ENCODE measurements at regions not wholly inside any gene's neighbourhood (a gene's known extent, or its start where the extent isn't known, plus 50 kb on each side); places are given as distances from the start of the nearest gene placed in this dataset.
"Not testable (repeated sequence)": the region's sequence is repeated elsewhere in the genome, so short reads cannot be mapped to it uniquely, and the experiment has no call there.

DNA sequence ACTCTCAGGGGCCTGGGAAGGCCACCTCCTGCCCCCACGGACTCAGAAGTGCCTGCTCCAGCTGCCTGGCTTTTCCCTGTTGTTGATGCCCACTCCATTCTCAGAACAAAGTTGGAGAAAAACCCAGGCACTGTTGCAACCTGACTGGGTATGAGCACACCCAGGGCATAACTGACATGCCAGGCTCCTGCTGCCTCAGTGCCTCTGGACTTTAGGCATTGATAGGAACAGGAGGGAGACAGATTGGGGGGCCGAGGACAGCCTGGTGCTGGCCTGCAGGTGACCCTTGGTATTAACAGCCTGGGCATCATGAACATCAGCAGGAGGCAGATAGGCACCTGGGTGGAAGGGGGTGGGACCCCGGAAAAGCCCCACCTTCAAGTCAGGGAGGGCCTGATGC is 685.9 kb upstream of the CDH10 start:
- H3K36me3 ChIP-seq: no peaks in the 10 kb centered on the region
- no peak overlapping the region for H3K27ac ChIP-seq
- DNase-seq (ENCODE audit: low spot score in 2 of 2): no peak
- TF ChIP-seq, protein P1, sequence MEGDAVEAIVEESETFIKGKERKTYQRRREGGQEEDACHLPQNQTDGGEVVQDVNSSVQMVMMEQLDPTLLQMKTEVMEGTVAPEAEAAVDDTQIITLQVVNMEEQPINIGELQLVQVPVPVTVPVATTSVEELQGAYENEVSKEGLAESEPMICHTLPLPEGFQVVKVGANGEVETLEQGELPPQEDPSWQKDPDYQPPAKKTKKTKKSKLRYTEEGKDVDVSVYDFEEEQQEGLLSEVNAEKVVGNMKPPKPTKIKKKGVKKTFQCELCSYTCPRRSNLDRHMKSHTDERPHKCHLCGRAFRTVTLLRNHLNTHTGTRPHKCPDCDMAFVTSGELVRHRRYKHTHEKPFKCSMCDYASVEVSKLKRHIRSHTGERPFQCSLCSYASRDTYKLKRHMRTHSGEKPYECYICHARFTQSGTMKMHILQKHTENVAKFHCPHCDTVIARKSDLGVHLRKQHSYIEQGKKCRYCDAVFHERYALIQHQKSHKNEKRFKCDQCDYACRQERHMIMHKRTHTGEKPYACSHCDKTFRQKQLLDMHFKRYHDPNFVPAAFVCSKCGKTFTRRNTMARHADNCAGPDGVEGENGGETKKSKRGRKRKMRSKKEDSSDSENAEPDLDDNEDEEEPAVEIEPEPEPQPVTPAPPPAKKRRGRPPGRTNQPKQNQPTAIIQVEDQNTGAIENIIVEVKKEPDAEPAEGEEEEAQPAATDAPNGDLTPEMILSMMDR (IDR thresholded peaks at IDR 0.05): no peak
- no peaks in the 10 kb centered on the region for H3K27me3 ChIP-seq
- H3K4me3 ChIP-seq: no peak overlapping the region
- intact Hi-C loops (cut with DNase I): no loop called here
- no peaks in the 10 kb centered on the region for H3K9me3 ChIP-seq
- no peaks in the 10 kb centered on the region for H3K4me1 ChIP-seq

DNA sequence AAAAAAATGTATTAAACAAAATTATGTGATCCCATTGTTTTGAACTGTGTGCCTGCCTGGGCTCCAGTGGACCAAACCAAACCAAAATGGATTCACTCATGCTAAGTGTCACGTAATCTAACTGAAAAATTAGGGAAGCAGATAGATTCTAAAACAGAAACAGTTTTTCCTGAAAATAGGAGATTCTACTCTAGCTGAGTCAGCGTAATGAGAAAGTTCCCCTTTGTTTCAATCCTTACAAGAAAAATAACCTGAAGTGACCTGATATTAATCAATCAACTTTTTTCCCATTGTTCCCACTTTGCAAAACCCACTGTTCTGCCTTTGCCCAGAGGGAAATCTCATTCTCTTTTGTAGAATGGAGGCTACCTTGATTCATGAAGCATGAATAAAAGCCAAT is 682.4 kb upstream of the CDH10 start:
- intact Hi-C loops (cut with DNase I): no loop called here
- Histone ChIP-seq H3K9me3 (no peaks in the 10 kb centered on the region), H3K4me1 (no peaks in the 10 kb centered on the region), H3K36me3 (no peaks in the 10 kb centered on the region), H3K27me3 (no peaks in the 10 kb centered on the region), H3K27ac (no peak overlapping the region), H3K4me3 (no peak overlapping the region)
- TF ChIP-seq, protein P1 (IDR thresholded peaks at IDR 0.05): no peak
- DNase-seq (ENCODE audit: low spot score in 2 of 2): no peak

DNA sequence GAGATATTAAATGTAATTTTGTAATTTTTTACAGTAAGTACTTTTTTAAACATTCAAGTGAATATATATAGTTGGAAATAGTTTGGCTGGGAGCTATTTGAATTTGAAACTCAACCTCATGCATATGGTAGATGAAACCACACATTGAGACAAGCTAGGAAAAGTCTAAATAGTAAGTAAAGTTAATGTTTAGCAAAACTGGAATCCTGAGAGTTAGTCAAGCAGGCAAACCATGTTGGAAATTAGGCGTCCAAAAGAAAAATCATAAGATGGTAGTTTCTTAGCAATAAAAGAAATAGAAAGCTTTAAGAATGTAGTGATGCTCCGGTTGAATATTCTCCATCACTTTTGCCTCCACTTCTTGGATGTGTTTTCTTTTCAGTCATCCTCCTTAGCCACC is 657.1 kb upstream of the CDH10 start:
- DNase-seq (ENCODE audit: low spot score in 2 of 2): no peak
- Histone ChIP-seq H3K4me3 (no peak overlapping the region), H3K9me3 (no peaks in the 10 kb centered on the region), H3K27ac (no peak overlapping the region), H3K27me3 (no peaks in the 10 kb centered on the region), H3K4me1 (no peaks in the 10 kb centered on the region), H3K36me3 (no peaks in the 10 kb centered on the region)
- intact Hi-C loops (cut with DNase I): no loop called here
- TF ChIP-seq, protein P1 (IDR thresholded peaks at IDR 0.05): no peak

DNA sequence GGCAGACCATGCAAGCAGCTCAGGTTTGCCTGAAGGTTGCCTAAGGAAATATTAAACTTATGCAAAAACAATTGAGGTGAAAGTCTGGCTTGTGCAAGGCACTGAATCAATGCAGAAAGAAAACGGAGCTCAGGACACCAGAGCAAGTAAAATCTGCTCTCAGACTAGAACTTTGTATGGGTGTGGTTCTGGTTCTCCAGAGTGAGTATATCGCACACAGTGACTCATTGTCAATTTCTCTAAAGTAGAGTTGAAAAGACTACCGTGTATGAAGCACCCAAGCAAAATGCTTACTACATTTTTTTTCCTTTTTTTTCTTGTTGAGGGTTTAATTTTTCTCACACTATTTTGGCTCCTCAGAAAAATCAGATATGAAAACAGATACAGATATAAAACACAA is 650.3 kb upstream of the CDH10 start:
- DNase-seq (ENCODE audit: low spot score in 2 of 2): no peak
- no peaks in the 10 kb centered on the region for H3K27me3 ChIP-seq
- H3K36me3 ChIP-seq: no peaks in the 10 kb centered on the region
- H3K9me3 ChIP-seq: no peaks in the 10 kb centered on the region
- TF ChIP-seq, protein P1 (IDR thresholded peaks at IDR 0.05): no peak
- intact Hi-C loops (cut with DNase I): no loop called here
- no peaks in the 10 kb centered on the region for H3K4me1 ChIP-seq
- H3K4me3 ChIP-seq: no peak overlapping the region
- no peak overlapping the region for H3K27ac ChIP-seq

GRCh38 chr5:25289766-25290165 is 645.0 kb upstream of the CDH10 start:
- intact Hi-C loops (cut with DNase I); H3K27me3 ChIP-seq; H3K27ac ChIP-seq; H3K9me3 ChIP-seq; H3K4me3 ChIP-seq; DNase-seq (ENCODE audit: low spot score in 2 of 2); H3K36me3 ChIP-seq; H3K4me1 ChIP-seq: not testable (repeated sequence)

DNA sequence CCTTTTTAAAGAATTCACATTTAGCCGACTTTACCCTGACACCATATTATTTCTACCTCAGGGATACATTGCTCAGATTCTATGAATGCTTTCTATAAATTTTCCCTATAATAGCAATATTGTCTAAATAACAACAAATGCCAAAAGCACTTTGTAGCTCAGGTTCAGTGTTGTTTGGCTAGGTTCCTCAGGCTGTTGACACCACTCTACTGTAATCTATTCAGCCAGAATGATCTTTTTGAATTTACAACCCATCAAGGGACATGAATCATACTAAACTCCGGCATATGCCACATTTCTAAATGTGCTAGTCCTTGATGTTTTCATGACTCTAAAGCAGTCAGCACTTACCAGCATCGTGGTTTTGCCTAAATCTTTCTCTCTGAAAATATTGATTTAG is 641.5 kb upstream of the CDH10 start:
- H3K27me3 ChIP-seq: no peaks in the 10 kb centered on the region
- no peaks in the 10 kb centered on the region for H3K4me1 ChIP-seq
- intact Hi-C loops (cut with DNase I): no loop called here
- no peaks in the 10 kb centered on the region for H3K36me3 ChIP-seq
- H3K9me3 ChIP-seq: no peaks in the 10 kb centered on the region
- TF ChIP-seq, protein P1 (IDR thresholded peaks at IDR 0.05): no peak
- no peak overlapping the region for H3K4me3 ChIP-seq
- no peak for DNase-seq (ENCODE audit: low spot score in 2 of 2)
- H3K27ac ChIP-seq: no peak overlapping the region
